ENCODE measurements at regions not wholly inside any gene's neighbourhood (a gene's known extent, or its start where the extent isn't known, plus 50 kb on each side); places are given as distances from the start of the nearest gene placed in this dataset.
A peak's percentile ranks its signal among the peaks of the same experiment; 100 is the strongest.

- no peak overlapping the region for H3K4me3 Mint-ChIP-seq (ENCODE audit: unreplicated experiment)
- peaks cover 8% of the 10 kb centered on the region for H3K9me3 Mint-ChIP-seq (ENCODE audit: unreplicated experiment)
- H3K27ac Mint-ChIP-seq (ENCODE audit: low read depth, unreplicated experiment) = no peak overlapping the region
- ChIA-PET CTCF (interaction anchor here (0.6 to 1.2 kb wide), 2 partner anchors 33 to 988 kb away, joined by 3 to 4 read pairs; no protein-coding TSS in a partner anchor), POLR2A (interaction anchor here (1.4 kb wide), 1 partner anchor 25 kb away, joined by 3 read pairs; no protein-coding TSS in a partner anchor)
- TF ChIP-seq CTCF (IDR thresholded peaks at IDR 0.05; ENCODE audit: unreplicated experiment) = no peak
- H3K27me3 Mint-ChIP-seq (ENCODE audit: insufficient read depth, unreplicated experiment) = no peaks in the 10 kb centered on the region
- no TSS peak for BruUV-seq (replicated peaks)
- no peaks in the 10 kb centered on the region for H3K36me3 Mint-ChIP-seq (ENCODE audit: insufficient read depth, unreplicated experiment)
- intact Hi-C loops (cut with micrococcal nuclease) = no loop called here
- H3K4me1 Mint-ChIP-seq (ENCODE audit: insufficient read depth, unreplicated experiment) = peaks cover 5% of the 10 kb centered on the region
- peak; percentile 14 for DNase-seq (ENCODE audit: unreplicated experiment)
Measured at GRCh38 chr5:117623042-117623805, 1048.6 kb upstream of the SEMA6A start.

DNA sequence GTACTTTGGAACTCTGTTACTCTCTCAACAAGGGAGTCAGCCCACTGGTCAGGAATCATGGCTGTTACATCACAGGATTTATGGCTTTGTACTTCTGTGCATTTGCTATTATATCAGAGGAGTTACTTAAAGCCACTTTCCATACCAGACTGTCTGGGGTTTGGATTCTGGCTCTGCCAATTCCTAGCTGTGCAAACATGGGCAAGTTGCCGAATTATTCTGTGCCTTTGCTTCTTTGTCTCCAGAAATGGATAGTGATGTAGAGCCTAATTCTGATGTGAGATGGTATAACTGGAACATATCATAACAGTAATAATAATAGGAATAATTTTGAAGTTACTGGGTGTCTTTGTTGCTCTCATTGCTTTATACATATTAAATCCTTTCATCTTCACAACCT, 1047.3 kb upstream of the SEMA6A start:
- POLR2A ChIA-PET = no interaction called here
- no peak overlapping the region for H3K4me3 Mint-ChIP-seq (ENCODE audit: unreplicated experiment)
- TF ChIP-seq CTCF (IDR thresholded peaks at IDR 0.05; ENCODE audit: unreplicated experiment) = no peak
- peaks cover 5% of the 10 kb centered on the region for H3K4me1 Mint-ChIP-seq (ENCODE audit: insufficient read depth, unreplicated experiment)
- H3K27me3 Mint-ChIP-seq (ENCODE audit: insufficient read depth, unreplicated experiment) = no peaks in the 10 kb centered on the region
- peaks cover 5% of the 10 kb centered on the region for H3K9me3 Mint-ChIP-seq (ENCODE audit: unreplicated experiment)
- CTCF ChIA-PET = no interaction called here
- intact Hi-C loops (cut with micrococcal nuclease) = no loop called here
- H3K27ac Mint-ChIP-seq (ENCODE audit: low read depth, unreplicated experiment) = no peak overlapping the region
- no peaks in the 10 kb centered on the region for H3K36me3 Mint-ChIP-seq (ENCODE audit: insufficient read depth, unreplicated experiment)
- no TSS peak for BruUV-seq (replicated peaks)
- DNase-seq (ENCODE audit: unreplicated experiment) = no peak

- TF ChIP-seq CTCF (IDR thresholded peaks at IDR 0.05; ENCODE audit: unreplicated experiment) = no peak
- no peak overlapping the region for H3K4me3 Mint-ChIP-seq (ENCODE audit: unreplicated experiment)
- intact Hi-C loops (cut with micrococcal nuclease) = no loop called here
- no peak overlapping the region for H3K27ac Mint-ChIP-seq (ENCODE audit: low read depth, unreplicated experiment)
- no peak for DNase-seq (ENCODE audit: unreplicated experiment)
- no peaks in the 10 kb centered on the region for H3K9me3 Mint-ChIP-seq (ENCODE audit: unreplicated experiment)
- ChIA-PET CTCF (no interaction called here), POLR2A (no interaction called here)
- no peaks in the 10 kb centered on the region for H3K36me3 Mint-ChIP-seq (ENCODE audit: insufficient read depth, unreplicated experiment)
- H3K4me1 Mint-ChIP-seq (ENCODE audit: insufficient read depth, unreplicated experiment) = no peaks in the 10 kb centered on the region
- no TSS peak for BruUV-seq (replicated peaks)
- no peaks in the 10 kb centered on the region for H3K27me3 Mint-ChIP-seq (ENCODE audit: insufficient read depth, unreplicated experiment)
Measured at GRCh38 chr5:117615226-117615625, 1040.6 kb upstream of the SEMA6A start.

DNA sequence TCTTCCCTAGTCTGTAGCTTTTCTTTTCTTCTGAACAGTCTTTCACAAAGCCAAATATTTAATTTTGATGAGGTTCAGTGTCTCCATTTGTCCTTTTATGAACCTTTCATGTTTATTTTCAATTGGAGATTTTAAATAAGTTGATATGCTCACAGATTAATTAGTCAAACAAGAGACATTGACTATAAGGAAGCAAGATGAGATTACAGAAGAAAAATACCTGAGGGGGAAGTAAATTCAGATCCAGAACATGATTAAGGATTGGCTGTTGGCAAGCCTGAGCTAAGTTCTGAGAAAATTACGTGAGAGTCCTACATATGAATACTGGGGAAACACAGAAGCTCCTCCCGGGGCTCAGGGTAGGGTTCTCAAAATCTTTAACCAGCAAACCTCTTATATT, 1039.8 kb upstream of the SEMA6A start:
- Mint-ChIP-seq H3K9me3 (ENCODE audit: unreplicated experiment) (no peaks in the 10 kb centered on the region), H3K27me3 (ENCODE audit: insufficient read depth, unreplicated experiment) (no peaks in the 10 kb centered on the region), H3K4me1 (ENCODE audit: insufficient read depth, unreplicated experiment) (no peaks in the 10 kb centered on the region), H3K4me3 (ENCODE audit: unreplicated experiment) (no peak overlapping the region), H3K27ac (ENCODE audit: low read depth, unreplicated experiment) (no peak overlapping the region), H3K36me3 (ENCODE audit: insufficient read depth, unreplicated experiment) (no peaks in the 10 kb centered on the region)
- no TSS peak for BruUV-seq (replicated peaks)
- POLR2A ChIA-PET = interaction anchor here (0.9 kb wide), 1 partner anchor 16 kb away, joined by 3 read pairs; no protein-coding TSS in a partner anchor
- TF ChIP-seq CTCF (IDR thresholded peaks at IDR 0.05; ENCODE audit: unreplicated experiment) = no peak
- intact Hi-C loops (cut with micrococcal nuclease) = no loop called here
- no peak for DNase-seq (ENCODE audit: unreplicated experiment)
- CTCF ChIA-PET = interaction anchor here (0.6 to 0.8 kb wide), 2 partner anchors 24 to 659 kb away, joined by 4 read pairs; no protein-coding TSS in a partner anchor
